GM13977 (cell line): ENCODE measurements at regions not wholly inside any gene's neighbourhood (a gene's known extent, or its start where the extent isn't known, plus 50 kb on each side); places are given as distances from the start of the nearest gene placed in this dataset.

Source experiments
- DNase-seq: peaks from one replicate; pipeline ENCODE4 v3.0.0; 2012; ENCODE audit warnings: low spot score
- CTCF ChIP-seq: IDR thresholded peaks from 2 replicates; pipeline ENCODE4 v1.5.1; 2012; ENCODE audit warnings: mild to moderate bottlenecking, control low read depth; ENCODE audit not compliant: insufficient read depth; ENCODE audit errors: extremely low read depth, missing control alignments
- in situ Hi-C: fragments of 300-500 bp; cut with MboI; formaldehyde crosslinking; loops from one replicate; pipeline ENCODE4 v1.12.0; 2022; ENCODE audit warnings: low sequenced_read_pairs, low pct_unique_long_range_greater_than_20kb, mixed read lengths, inconsistent platforms; ENCODE audit not compliant: unreplicated experiment

- TF ChIP-seq CTCF = no peak
- in situ Hi-C loops = loop anchor here (25.0 kb wide), 1 partner anchor 396 kb away; no protein-coding TSS in a partner anchor
- DNase-seq = no peak
Observed at GRCh38 chr21:38741092-38741949, 64.4 kb upstream of the ETS2 start.

GRCh38 chr21:38741950-38742256, 63.8 kb upstream of the ETS2 start:
- TF ChIP-seq CTCF = no peak
- no peak for DNase-seq
- in situ Hi-C loops = loop anchor here (25.0 kb wide), 1 partner anchor 395 kb away; no protein-coding TSS in a partner anchor

GRCh38 chr21:38742580-38743260, 63.0 kb upstream of the ETS2 start:
- in situ Hi-C loops = loop anchor here (25.0 kb wide), 1 partner anchor 395 kb away; no protein-coding TSS in a partner anchor
- TF ChIP-seq CTCF = no peak
- no peak for DNase-seq

- TF ChIP-seq CTCF = no peak
- DNase-seq = no peak
- in situ Hi-C loops = loop anchor here (25.0 kb wide), 1 partner anchor 393 kb away; no protein-coding TSS in a partner anchor
Observed at GRCh38 chr21:38743772-38744529, 61.8 kb upstream of the ETS2 start.

- no peak for TF ChIP-seq CTCF
- no peak for DNase-seq
- in situ Hi-C loops = loop anchor here (25.0 kb wide), 1 partner anchor 392 kb away; no protein-coding TSS in a partner anchor
Observed at GRCh38 chr21:38744861-38745260, 60.9 kb upstream of the ETS2 start.

- in situ Hi-C loops = loop anchor here (25.0 kb wide), 1 partner anchor 389 kb away; no protein-coding TSS in a partner anchor
- no peak for TF ChIP-seq CTCF
- no peak for DNase-seq
Observed at GRCh38 chr21:38747810-38748209, 57.9 kb upstream of the ETS2 start.
